Caco-2 (cell line): ENCODE measurements at regions not wholly inside any gene's neighbourhood (a gene's known extent, or its start where the extent isn't known, plus 50 kb on each side); places are given as distances from the start of the nearest gene placed in this dataset.
"Not testable (repeated sequence)": the region's sequence is repeated elsewhere in the genome, so short reads cannot be mapped to it uniquely, and the experiment has no call there.

ENCODE experiments used
- BruUV-seq: library from RNA; stranded (reverse); fragments of 400-500 nt; replicated peaks from 2 replicates; lab custom pipeline; 2021; lab: Mats Ljungman, UMichigan
- CTCF ChIA-PET: fragments of 300-600 bp; sonication (Branson Sonifier 250); formaldehyde crosslinking; loops from one replicate; lab custom pipeline; 2022; ENCODE audit warnings: antibody characterized with exemption; lab: Charles Lee
- POLR2A ChIA-PET: fragments of 300-600 bp; sonication (Branson Sonifier 250); formaldehyde crosslinking; loops from one replicate; lab custom pipeline; 2022; ENCODE audit warnings: antibody characterized with exemption; lab: Charles Lee
- DNase-seq, 2 experiments: peaks; one replicate each; pipeline versions ENCODE4 v3.0.0 to v3.0.0-alpha.2; 2020 to 2022
- H3K27me3 ChIP-seq: replicated peaks from 2 replicates; pipeline ENCODE4 v1.6.0; 2011; ENCODE audit warnings: low read length; ENCODE audit not compliant: control insufficient read depth, insufficient read depth
- H3K36me3 ChIP-seq: 2 replicates; pipeline ENCODE4 v1.5.1; 2011; ENCODE audit warnings: low read length; ENCODE audit not compliant: control insufficient read depth, insufficient read depth
- H3K4me1 ChIP-seq: fragments of 250-450 bp; sonication (Bioruptor Pico); 2 replicates; pipeline ENCODE4 v1.5.1; 2020; ENCODE audit warnings: mild to moderate bottlenecking
- H3K4me3 ChIP-seq: 2 replicates; pipeline ENCODE4 v1.5.1; 2011; ENCODE audit warnings: low read depth, mild to moderate bottlenecking, control low read depth, low read length
- H3K9me3 ChIP-seq: fragments of 250-450 bp; sonication (Bioruptor Pico); 2 replicates; pipeline ENCODE4 v1.5.1; 2020; ENCODE audit warnings: mild to moderate bottlenecking, moderate library complexity
- H3K27ac Mint-ChIP-seq: one replicate; pipeline ENCODE4 v1.8.0; 2022; ENCODE audit warnings: mixed read lengths; ENCODE audit not compliant: unreplicated experiment
- H3K27me3 Mint-ChIP-seq: one replicate; pipeline ENCODE4 v1.8.0; 2022; ENCODE audit warnings: mixed read lengths; ENCODE audit not compliant: insufficient read depth, unreplicated experiment
- H3K36me3 Mint-ChIP-seq: one replicate; pipeline ENCODE4 v1.8.0; 2022; ENCODE audit warnings: mild to moderate bottlenecking, mixed read lengths; ENCODE audit not compliant: insufficient read depth, unreplicated experiment
- H3K4me1 Mint-ChIP-seq: one replicate; pipeline ENCODE4 v1.8.0; 2022; ENCODE audit warnings: low read depth, mixed read lengths; ENCODE audit not compliant: unreplicated experiment
- H3K4me3 Mint-ChIP-seq: one replicate; pipeline ENCODE4 v1.8.0; 2022; ENCODE audit warnings: mild to moderate bottlenecking, moderate library complexity, mixed read lengths; ENCODE audit not compliant: unreplicated experiment
- H3K9me3 Mint-ChIP-seq: one replicate; pipeline ENCODE4 v1.8.0; 2022; ENCODE audit warnings: mixed read lengths; ENCODE audit not compliant: unreplicated experiment
- CTCF ChIP-seq, 2 experiments: fragments of 200-600 bp in 1 of 2; IDR thresholded peaks; 1 replicate in 1 of 2; 2 replicates in 1 of 2; pipeline versions ENCODE4 v1.5.1 to v1.8.0; 2011 to 2022; ENCODE audit warnings: antibody characterized with exemption in 1 of 2, control low read depth in 1 of 2, inconsistent platforms in 1 of 2, low read depth in 1 of 2, low read length in 1 of 2, mild to moderate bottlenecking in 1 of 2, moderate library complexity in 1 of 2; ENCODE audit not compliant: insufficient read depth in 1 of 2, severe bottlenecking in 1 of 2, unreplicated experiment in 1 of 2
- intact Hi-C: fragments of 100-400 bp; cut with micrococcal nuclease; formaldehyde crosslinking; loops from one replicate; pipeline ENCODE4 v1.10.0; 2022; ENCODE audit not compliant: unreplicated experiment

- no peaks in the 10 kb centered on the region for H3K9me3 ChIP-seq
- H3K4me1 ChIP-seq, result no peaks in the 10 kb centered on the region
- Mint-ChIP-seq H3K4me3 (no peak overlapping the region), H3K27me3 (no peaks in the 10 kb centered on the region), H3K36me3 (no peaks in the 10 kb centered on the region), H3K9me3 (no peaks in the 10 kb centered on the region), H3K4me1 (no peaks in the 10 kb centered on the region), H3K27ac (no peak overlapping the region)
- POLR2A ChIA-PET, result no interaction called here
- no peaks in the 10 kb centered on the region; the same call in 1 of the 2 replicates for H3K36me3 ChIP-seq
- CTCF ChIA-PET, result interaction anchor here (0.7 kb wide), 1 partner anchor 28 kb away, joined by 5 read pairs; no protein-coding TSS in a partner anchor
- BruUV-seq, result no TSS peak
- H3K4me3 ChIP-seq, result no peak overlapping the region
- intact Hi-C loops, result no loop called here
- no peak for TF ChIP-seq CTCF (IDR thresholded peaks at IDR 0.05; ENCODE audit: insufficient read depth in 1 of 2, low read depth in 1 of 2, low read length in 1 of 2, severe bottlenecking in 1 of 2, unreplicated experiment in 1 of 2)
- no peak for DNase-seq
- no peaks in the 10 kb centered on the region for H3K27me3 ChIP-seq
Measured at GRCh38 chr7:24448038-24448437, 125.2 kb upstream of the PALS2 start.

GRCh38 chr7:24449416-24449815 lies 123.8 kb upstream of the PALS2 start:
- H3K36me3 Mint-ChIP-seq, H3K36me3 ChIP-seq, H3K27me3 ChIP-seq, intact Hi-C loops, H3K9me3 ChIP-seq, H3K4me3 Mint-ChIP-seq, H3K4me1 Mint-ChIP-seq, H3K9me3 Mint-ChIP-seq, CTCF ChIA-PET, POLR2A ChIA-PET, H3K27ac Mint-ChIP-seq, H3K4me1 ChIP-seq, BruUV-seq, H3K4me3 ChIP-seq, H3K27me3 Mint-ChIP-seq, DNase-seq: not testable (repeated sequence)

GRCh38 chr7:24455813-24456525 lies 117.3 kb upstream of the PALS2 start:
- no peak for TF ChIP-seq CTCF (IDR thresholded peaks at IDR 0.05; ENCODE audit: insufficient read depth in 1 of 2, low read depth in 1 of 2, low read length in 1 of 2, severe bottlenecking in 1 of 2, unreplicated experiment in 1 of 2)
- H3K36me3 ChIP-seq, result no peaks in the 10 kb centered on the region; the same call in 1 of the 2 replicates
- no peaks in the 10 kb centered on the region for H3K9me3 Mint-ChIP-seq
- H3K4me3 Mint-ChIP-seq, result no peak overlapping the region
- ChIA-PET POLR2A (no interaction called here), CTCF (interaction anchor here (1.0 kb wide), 1 partner anchor 19 kb away, joined by 3 read pairs; no protein-coding TSS in a partner anchor)
- intact Hi-C loops, result no loop called here
- no peaks in the 10 kb centered on the region for H3K36me3 Mint-ChIP-seq
- no peak for DNase-seq
- no peak overlapping the region for H3K4me3 ChIP-seq
- peak overlapping the region; percentile 69 for H3K27ac Mint-ChIP-seq
- peaks cover 18% of the 10 kb centered on the region for H3K4me1 Mint-ChIP-seq
- BruUV-seq, result no TSS peak
- no peaks in the 10 kb centered on the region for H3K27me3 Mint-ChIP-seq
- peaks cover 25% of the 10 kb centered on the region for H3K4me1 ChIP-seq
- no peaks in the 10 kb centered on the region for H3K9me3 ChIP-seq
- H3K27me3 ChIP-seq, result no peaks in the 10 kb centered on the region
